HG03097 (cell line): ENCODE measurements at regions not wholly inside any gene's neighbourhood (a gene's known extent, or its start where the extent isn't known, plus 50 kb on each side); places are given as distances from the start of the nearest gene placed in this dataset.
"Not testable (repeated sequence)": the region's sequence is repeated elsewhere in the genome, so short reads cannot be mapped to it uniquely, and the experiment has no call there.

Experiments
- ATAC-seq: cut with Tn5 transposase; IDR thresholded peaks from one replicate; pipeline ENCODE4 v1.9.1; 2021; ENCODE audit not compliant: unreplicated experiment, low FRiP score

DNA sequence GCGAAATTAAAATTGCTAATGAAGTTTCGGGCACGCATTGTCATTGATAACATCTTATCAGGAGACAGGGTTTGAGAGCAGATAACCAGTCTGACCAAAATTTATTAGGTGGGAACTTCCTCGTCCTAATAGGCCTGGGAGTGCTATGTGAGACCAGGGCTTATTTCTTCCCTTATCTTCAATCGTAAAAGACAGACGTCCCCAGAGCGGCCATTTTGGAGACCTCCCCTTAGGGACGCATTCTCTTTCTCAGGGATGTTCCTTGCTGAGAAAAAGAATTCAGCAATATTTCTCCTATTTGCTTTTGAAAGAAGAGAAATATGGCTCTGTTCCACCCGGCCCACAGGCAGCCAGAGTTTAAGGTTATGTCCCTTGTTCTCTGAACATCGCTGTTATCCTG is 184.7 kb downstream of the OSTF1 start:
- ATAC-seq: not testable (repeated sequence)

DNA sequence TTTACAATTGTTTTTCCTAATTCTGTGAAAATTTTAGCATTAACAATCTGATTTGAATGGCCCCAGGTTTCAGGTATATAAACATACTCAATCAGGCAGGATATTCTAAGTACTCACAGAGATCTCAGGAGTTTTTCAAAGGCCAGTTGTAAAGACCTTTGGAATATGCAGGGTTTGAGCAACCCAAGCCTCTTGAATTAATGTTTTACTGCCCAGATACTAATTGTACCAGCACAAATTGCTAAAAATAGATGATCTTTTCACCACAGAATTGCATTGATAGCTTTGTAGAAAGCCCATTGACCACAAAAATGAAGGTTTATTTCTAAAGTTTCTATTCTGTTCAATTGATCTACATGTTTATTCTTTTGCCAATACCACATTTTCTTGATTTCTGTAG is 186.5 kb downstream of the OSTF1 start:
- no peak for ATAC-seq

DNA sequence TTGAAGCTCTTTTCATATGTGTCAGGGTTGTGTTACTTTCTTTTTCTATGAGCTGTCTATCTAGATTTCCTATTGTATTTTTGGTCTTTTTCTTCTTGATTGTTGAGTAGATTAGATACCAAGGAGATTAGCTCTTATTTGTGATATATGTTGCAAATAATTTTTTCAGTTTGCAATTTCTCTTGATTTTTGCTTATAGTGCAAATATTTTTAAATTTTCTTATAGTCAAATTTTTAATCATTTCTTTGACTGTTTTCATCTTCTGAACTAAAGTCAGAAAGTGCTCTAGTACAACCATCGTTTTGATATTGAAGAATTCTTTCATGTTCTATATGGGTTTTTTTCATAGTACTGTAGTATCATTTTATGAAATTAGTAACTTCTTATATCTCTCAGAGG is 193.7 kb downstream of the OSTF1 start:
- no peak for ATAC-seq

DNA sequence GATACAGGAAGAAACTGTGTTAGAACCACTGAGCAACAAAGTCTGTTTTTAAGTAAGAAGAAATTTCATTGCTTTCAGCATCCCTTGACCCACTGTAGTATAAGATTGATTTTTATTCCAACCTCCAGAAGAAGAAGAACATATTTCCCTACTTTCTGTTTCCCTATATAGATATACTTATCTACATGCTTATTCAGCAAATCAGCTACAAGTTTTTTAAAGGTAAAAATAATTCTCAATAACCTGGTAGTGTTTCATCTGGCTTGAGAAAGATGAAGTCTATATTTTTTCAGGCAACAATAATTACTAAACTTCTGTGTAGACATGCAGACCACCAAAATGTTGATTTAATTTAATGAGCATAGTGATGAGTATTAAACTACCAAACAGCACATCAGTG is 201.0 kb downstream of the OSTF1 start:
- no peak for ATAC-seq

DNA sequence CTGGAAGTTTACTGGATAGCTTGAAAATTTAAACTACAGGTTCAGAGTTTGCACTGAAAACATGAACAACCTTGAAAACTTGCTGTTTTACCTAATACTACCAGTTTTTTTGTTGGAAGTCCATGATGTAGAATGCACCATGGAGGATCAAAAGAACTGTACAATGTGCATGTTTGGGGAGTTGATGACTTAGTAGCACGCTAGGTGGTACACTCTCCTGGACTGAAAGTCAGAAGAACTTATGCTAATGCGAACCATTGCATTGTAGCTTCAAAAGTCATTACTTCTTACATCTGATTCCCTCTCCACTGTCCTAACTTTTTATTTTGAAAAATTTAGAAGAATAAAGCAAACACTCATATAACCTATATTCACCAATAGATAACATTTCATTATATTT is 211.0 kb downstream of the OSTF1 start:
- no peak for ATAC-seq

DNA sequence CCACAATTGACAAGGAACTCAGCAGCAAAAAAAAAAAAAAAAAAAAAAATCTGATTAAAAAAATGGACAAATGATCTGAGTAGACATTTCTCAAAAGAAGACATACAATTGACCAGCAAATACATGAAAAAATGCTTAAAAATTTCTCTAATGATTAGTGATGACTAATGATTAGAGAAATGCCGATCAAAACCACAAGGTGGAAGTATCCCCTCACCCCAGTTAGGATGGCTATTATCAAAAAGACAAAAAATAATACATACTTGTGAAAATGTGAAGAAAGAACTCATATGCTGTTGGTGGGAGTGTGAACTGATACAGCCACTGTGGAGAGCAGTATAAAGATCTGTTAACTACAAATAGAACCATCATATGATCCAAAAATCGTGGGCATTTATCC is 245.3 kb downstream of the OSTF1 start:
- ATAC-seq: no peak

DNA sequence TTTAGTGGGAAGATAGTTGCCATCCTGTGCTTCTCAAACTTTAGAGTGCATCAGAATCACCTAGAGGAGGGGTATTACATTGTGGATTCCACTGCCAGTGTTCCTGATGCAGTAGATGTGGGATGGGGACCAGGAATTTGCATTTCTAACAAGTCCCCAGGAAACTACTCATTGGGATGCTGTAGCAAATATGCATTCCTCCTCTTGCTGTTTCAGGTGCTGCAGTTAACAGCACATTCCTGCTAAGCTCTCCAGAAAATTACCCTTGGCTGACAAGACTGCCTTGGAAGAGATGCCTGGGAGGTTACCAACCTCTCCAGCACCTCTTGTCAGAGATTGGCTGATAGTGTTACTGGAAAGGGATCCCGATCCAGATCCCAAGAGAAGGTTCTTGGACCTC is 270.5 kb downstream of the OSTF1 start:
- ATAC-seq: no peak

DNA sequence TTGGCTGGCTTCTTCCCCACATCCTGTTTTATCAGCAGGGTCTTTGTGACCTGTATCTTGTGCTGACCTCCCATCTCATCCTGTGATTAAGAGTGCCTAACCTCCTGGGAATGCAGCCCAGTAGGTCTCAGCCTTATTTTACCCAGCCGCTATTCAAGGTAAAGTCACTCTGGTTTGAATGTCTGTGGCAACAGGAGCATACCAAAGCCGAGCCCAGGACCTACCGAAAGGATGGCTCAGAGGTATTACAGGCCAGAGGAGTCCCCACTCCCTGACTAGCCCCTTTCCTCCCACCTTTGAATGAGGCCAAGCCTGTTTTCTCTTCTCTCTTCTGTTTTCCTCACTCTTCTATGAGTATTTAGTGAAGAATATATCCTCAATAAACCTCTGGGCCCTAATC is 271.3 kb downstream of the OSTF1 start:
- ATAC-seq: no peak

DNA sequence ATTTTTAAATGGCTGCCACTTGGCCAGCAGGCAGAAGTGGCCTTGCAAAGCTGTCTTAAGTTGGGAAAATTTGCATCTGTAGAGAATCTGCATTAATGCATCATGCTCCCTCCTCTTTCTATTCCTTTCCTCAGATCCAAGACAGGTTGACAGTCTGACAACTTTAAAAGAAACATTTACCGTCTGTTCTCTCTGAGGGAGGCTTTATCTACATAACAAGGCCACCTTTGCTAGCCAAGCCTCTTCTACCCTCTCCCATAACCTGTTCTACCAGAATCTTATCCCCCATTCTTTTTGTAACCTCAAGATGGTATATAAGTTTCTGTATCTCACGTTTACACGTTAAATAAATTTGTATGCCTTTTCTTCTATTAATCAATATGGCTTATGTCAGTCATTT is 271.9 kb downstream of the OSTF1 start:
- no peak for ATAC-seq

DNA sequence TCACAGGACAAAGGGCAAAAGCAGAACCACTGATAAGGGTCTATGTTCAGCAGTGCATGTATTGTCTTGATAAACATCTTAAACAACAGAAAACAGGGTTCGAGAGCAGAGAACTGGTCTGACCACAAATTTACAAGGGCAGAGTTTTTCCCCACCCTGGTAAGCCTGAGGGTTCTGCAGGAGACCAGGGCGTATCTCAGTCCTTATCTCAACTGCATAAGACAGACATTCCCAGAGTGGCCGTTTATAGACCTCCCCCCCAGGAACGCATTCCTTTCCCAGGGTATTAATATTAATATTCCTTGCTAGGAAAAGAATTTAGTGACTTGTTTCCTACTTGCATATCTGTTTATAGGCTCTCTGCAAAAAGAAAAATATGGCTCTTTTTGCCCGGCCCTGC is 274.1 kb downstream of the OSTF1 start:
- ATAC-seq: not testable (repeated sequence)

DNA sequence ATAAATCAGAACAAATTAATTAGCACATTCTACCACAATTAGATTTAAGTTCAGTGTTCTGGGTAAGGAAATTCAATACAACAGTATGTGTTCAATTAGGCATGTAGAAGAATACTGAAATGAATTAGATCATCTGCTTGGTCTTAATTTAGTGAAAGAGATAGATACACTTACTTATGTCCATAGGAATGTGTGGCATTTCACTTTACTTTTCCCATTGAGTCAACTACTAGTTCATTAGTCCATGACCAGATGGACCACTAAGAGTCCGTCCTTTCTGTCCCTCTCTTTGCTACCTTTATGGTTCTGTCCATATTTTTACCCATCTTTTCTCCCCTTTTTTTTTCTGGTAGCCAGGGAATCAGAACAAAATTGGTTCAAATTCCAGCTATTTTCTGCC is 276.9 kb downstream of the OSTF1 start:
- no peak for ATAC-seq

DNA sequence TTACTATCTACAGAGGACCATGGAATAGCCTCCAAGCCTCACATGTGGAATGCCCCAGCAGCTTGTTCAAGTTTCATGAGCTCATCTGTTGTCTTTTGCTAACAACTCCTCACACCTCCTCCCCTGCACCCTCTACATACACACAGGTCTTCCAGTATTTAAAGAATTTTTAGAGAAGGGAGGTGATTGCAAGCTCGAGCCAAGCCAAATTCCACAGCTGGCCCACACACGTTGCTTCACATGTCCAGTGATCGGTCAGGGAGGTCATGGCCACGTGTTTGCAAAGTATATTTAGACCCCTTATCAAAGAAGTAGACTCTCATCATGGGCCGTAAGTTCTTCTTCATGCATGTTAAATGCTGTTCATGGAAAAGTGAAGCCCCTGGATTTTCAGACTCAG is 281.7 kb downstream of the OSTF1 start:
- no peak for ATAC-seq

DNA sequence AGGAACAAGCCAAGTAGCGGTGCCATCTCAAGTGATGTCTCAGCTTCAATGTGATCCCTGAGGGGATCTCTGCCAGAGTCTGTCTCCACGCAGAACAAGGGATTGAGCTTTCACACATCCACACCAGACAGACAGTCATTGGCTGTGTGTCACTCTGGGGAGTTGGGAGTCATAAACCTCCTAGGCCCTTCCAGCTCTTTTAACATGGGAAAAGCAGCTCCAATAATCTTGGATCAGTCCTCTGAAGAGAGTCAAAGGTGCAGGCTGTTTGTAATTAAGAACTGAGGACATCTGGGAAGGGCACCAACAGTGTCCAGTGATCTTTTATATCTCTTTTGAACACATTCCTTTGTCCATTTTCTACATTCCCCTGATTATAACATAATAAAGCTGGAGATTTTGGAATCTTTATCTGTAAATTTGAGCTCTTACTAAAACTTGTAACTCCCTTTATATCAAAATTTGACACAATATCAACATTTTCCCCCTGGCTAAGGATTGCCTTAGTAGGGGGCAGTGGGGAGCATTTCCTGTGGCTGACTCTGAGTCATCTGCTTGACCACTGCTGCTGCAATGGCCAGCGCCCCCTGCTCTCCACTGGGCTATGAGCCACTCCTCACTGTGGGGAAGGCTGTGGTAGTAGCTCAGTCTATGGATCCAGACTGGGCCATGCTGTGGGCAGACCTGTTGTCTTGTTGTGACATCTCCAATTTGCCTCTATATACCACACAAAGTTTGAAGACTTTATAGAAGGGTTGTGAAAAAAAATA is 284.4 kb downstream of the OSTF1 start:
- no peak for ATAC-seq

DNA sequence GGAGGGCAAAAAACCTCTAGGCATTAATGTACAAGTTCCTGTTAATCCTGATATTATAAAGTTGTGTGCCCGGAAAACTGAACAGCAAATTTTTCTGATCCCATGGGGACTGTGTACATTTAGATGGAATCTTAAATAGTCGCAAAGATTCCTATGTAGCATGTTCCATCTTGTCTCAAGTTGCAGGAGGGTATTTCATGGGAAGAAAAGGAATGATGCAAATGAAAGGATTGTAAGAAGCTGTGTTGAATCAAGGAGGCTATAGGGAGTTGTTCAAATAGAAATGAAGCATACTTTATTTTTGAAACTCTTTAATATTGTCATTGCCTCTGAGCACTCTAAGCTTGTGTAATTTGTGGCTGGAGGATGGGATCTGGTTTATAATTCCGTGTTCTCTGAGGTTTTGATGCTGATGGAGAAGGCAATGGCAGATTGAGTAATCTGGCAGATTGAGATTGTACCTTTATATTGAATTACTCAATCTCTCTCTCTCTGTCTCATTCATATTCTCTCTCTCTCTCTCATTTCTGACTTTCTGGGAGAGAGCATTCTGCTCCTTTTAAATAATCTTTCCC is 288.5 kb downstream of the OSTF1 start:
- no peak for ATAC-seq

DNA sequence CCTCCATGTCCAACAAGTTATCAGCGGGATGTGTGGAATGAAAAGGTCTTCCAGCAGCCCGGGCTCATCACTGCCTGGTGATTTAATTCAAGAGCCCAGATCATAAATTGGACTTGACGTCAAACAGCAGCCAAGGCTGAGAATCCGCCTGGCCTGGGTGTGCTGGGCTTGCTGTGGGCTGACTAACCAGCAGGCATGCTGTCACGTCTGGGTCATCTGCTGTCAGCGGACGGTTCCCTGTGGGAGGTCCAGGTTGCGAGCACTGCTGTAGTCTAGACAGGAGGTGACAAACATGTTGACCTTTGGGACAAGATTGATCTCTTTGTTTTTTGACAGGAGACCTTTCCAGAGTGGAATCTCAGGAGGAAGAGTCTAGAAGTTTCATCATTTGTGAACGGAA is 289.7 kb downstream of the OSTF1 start:
- ATAC-seq: no peak

DNA sequence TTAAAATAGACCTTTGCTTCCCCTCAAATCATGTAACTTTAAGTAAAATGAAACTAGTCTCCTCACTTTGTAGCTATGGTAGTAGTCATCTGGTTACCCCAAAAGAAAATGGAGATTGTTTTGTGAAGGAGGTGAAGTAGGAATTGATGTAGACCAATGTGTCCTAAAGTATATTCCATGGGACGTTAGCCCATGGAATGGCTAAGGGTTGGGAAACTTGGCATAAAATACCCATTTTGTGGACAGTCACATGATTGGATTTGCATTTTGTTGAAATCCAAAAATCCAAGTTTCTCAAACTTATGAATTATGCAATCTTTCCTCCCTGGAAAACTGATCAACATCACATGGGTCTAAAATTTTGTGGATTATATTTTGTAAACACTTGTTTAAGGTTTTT is 290.6 kb downstream of the OSTF1 start:
- ATAC-seq: no peak

DNA sequence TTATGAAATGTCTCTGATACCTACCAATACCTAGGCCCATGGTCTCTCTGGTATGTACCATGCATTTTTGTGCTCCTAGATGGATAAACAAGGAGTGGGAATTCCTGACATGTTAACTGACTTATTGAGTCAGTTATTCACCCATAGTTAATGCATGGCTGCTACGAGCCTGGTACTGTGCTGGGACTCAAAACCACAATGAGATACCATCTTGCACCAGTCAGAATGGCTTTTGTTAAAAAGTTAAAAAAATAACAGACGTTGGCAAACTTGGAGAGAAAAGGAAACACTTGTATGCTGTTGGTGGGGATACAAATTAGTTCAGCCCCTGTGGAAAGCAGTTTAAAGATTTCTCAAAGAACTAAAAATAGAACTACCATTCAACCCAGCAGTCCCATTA is 293.8 kb downstream of the OSTF1 start:
- ATAC-seq: no peak

DNA sequence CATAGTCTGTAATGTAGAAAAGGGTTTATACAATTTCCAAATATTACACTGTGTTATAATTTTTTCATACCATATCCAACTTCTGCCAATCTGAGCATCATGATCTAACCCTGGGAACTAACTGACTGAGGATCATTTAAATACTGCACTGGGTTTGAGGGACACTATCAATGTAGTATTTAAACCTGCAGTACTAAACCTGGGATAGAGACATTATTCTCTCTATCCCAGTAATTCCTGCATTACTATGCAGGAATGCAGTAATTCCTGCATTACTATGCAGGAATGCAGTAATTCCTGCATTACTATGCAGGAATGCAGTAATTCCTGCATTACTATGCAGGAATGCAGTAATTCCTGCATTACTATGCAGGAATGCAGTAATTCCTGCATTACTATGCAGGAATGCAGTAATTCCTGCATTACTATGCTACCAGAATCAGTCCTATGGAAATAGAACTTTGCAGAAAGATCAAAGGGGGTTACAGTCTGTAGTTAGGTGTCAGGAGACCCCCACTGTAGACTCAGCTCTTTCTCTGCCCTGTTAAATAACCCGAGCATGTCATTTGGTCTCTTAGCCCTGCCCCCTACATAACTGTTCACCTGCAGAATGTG is 295.2 kb downstream of the OSTF1 start:
- ATAC-seq: not testable (repeated sequence)

DNA sequence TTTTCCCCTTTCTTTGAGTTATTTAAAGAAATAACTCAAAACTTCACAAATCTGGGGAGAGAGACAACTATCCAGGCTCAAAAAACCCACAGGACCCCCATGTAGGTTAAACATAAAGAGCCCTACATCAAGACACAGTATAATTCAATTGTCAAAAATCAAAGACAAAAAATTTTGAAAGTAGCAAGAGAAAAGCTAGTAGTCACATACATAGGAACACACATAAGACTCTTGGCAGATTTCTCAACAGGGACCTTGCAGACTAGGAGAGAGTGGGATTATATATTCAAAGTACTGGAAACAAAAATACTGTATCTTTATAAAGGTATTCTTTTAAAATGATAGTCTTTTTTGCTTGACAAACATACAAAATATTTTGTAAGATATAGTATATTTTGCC is 296.9 kb downstream of the OSTF1 start:
- ATAC-seq: no peak

DNA sequence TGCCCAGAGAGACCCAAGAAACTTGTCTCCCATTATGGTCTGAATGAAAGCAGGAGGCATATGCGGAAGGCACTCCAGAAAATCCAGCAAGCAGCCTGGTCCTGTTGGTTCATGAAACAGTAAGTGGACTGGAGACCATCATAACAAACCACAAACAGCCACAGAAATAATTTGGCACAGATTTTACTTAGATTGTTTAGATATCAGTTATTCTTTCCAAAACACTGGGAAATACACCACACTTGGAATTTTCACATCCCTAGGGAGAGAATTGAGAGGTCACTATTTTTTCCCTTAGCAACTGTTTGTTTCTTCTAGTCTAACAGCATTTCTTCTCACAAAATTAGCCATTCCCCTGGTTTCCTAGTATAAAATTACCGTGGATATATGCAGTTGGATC is 300.8 kb downstream of the OSTF1 start:
- ATAC-seq: no peak

DNA sequence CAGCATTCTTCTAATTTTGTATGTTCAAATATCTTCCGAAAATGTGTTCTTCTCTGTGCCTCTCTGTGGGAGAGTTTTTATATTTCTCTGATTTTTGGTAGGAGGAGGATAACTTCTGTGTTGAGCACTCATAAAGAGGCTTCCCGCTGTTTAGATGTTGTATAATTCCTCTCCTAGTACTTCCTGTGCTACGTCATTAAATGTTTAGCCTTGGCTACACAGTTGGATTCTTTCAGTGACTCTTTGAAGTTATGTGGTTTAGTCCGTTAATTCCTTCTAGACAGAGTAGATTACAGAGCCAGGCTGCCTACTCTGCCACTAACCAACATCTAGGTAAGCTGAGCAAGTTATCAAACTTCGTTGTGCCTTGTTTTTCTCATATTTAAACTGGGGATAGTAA is 302.6 kb downstream of the OSTF1 start:
- no peak for ATAC-seq

DNA sequence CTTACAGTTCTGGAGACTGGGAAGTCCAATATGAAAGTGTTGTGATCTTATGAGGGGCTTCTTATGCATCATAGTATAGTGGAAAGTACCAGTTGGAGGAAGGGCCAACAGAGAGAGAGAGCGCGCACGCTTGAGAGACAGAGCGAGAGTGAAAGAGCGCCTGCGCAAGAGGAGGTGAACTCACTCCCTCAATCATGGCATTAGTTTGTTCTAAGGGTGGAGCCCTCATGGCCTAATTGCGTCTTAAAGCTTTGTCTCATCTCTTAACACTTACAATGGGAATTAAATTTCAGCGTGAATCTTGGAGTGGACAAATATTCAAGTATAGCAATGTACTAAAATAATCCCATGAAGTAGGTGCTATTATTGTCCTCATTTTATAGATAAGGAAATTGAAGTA is 303.2 kb downstream of the OSTF1 start:
- ATAC-seq: no peak
